SK-N-SH treated with all-trans-retinoic acid at 6 μM for 48 hours (cell line): ENCODE measurements at regions not wholly inside any gene's neighbourhood (a gene's known extent, or its start where the extent isn't known, plus 50 kb on each side); places are given as distances from the start of the nearest gene placed in this dataset.

Experiments
- ARNTL ChIP-seq: fragments of 450-650 bp; formaldehyde crosslinking; IDR thresholded peaks from 2 replicates; pipeline ENCODE4 v1.5.0; 2020; ENCODE audit warnings: low read depth, mild to moderate bottlenecking, moderate library complexity, borderline replicate concordance
- ESRRG ChIP-seq: fragments of 250-450 bp; sonication (Bioruptor Pico); IDR thresholded peaks from 2 replicates; pipeline ENCODE4 v1.6.1; 2021; ENCODE audit warnings: mild to moderate bottlenecking
- ISL1 ChIP-seq: fragments of 250-450 bp; sonication (Bioruptor Pico); IDR thresholded peaks from 2 replicates; pipeline ENCODE4 v2.1.2; 2022; ENCODE audit warnings: mild to moderate bottlenecking, moderate library complexity
- OSR1 ChIP-seq: fragments of 250-450 bp; sonication (Bioruptor Pico); IDR thresholded peaks from 2 replicates; pipeline ENCODE4 v1.8.0; 2022; ENCODE audit warnings: moderate library complexity, mild to moderate bottlenecking, inconsistent platforms
- RARB ChIP-seq: fragments of 250-450 bp; sonication (Bioruptor Pico); IDR thresholded peaks from 2 replicates; pipeline ENCODE4 v1.8.0; 2021; ENCODE audit warnings: mild to moderate bottlenecking, moderate library complexity
- SNAI2 ChIP-seq: fragments of 250-450 bp; sonication (Bioruptor Pico); IDR thresholded peaks from 2 replicates; pipeline ENCODE4 v1.5.0; 2020; ENCODE audit warnings: mild to moderate bottlenecking, moderate library complexity
- TCF4 ChIP-seq: fragments of 250-450 bp; sonication (Bioruptor Pico); IDR thresholded peaks from 2 replicates; pipeline ENCODE4 v1.8.0; 2021; ENCODE audit warnings: mild to moderate bottlenecking, moderate library complexity, borderline replicate concordance
- TOX ChIP-seq: fragments of 250-450 bp; sonication (Bioruptor Pico); IDR thresholded peaks from 2 replicates; pipeline ENCODE4 v1.8.0; 2021; ENCODE audit warnings: mild to moderate bottlenecking, moderate library complexity, borderline replicate concordance
- ZFP3 ChIP-seq: fragments of 250-450 bp; sonication (Bioruptor Pico); IDR thresholded peaks from 2 replicates; pipeline ENCODE4 v1.5.0; 2020; ENCODE audit warnings: mild to moderate bottlenecking, moderate library complexity
- ZFP30 ChIP-seq: fragments of 450-650 bp; formaldehyde crosslinking; IDR thresholded peaks from 2 replicates; pipeline ENCODE4 v1.5.0; 2022; ENCODE audit warnings: mild to moderate bottlenecking, moderate library complexity
- ZNF565 ChIP-seq: fragments of 450-650 bp; formaldehyde crosslinking; conservative IDR thresholded peaks from 2 replicates; pipeline ENCODE4 v1.5.0; 2020; ENCODE audit warnings: low read depth, mild to moderate bottlenecking, moderate library complexity
- ZNF70 ChIP-seq: fragments of 450-650 bp; formaldehyde crosslinking; IDR thresholded peaks from 2 replicates; pipeline ENCODE4 v1.5.0; 2020; ENCODE audit warnings: mild to moderate bottlenecking, moderate library complexity
- TF ChIP-seq, protein P1 (sequence below): fragments of 250-450 bp; sonication (Bioruptor Pico); IDR thresholded peaks from 2 replicates; pipeline ENCODE4 v1.5.1; 2020; ENCODE audit warnings: low read depth, mild to moderate bottlenecking, moderate library complexity
- TF ChIP-seq, protein P2 (sequence below): fragments of 250-450 bp; sonication (Bioruptor Pico); IDR thresholded peaks from 2 replicates; pipeline ENCODE4 v1.8.0; 2020; ENCODE audit warnings: mild to moderate bottlenecking, moderate library complexity, borderline replicate concordance

DNA sequence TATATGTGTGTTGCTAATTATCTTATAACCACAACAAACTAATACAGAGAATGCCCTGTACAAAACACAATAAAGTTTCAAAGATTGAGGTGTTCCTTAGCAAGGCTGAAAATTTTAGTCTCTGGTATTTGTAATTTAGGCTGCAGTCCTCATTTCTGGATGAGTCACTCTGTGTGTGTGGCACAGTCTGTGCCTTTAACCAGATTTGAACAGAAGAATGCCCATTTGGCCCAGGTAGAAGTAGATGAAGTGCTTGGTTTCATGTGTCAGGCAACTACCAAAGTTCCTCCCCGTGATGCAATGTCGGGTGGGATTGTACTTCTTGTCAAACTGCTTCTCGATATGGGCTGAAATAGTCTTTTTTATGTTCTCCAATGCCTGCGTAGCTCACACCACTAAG, 91.6 kb upstream of the H2AZ1 start:
- TF ChIP-seq ZFP30 (CRISPR knock-in tag), result no peak
- no peak for TF ChIP-seq SNAI2 (CRISPR knock-in tag)
- TF ChIP-seq RARB (CRISPR knock-in tag), result no peak
- no peak for TF ChIP-seq ESRRG (CRISPR knock-in tag)
- TF ChIP-seq ARNTL, result no peak
- TF ChIP-seq ZNF565, result no peak
- TF ChIP-seq TOX (CRISPR knock-in tag), result no peak
- TF ChIP-seq, protein P1, sequence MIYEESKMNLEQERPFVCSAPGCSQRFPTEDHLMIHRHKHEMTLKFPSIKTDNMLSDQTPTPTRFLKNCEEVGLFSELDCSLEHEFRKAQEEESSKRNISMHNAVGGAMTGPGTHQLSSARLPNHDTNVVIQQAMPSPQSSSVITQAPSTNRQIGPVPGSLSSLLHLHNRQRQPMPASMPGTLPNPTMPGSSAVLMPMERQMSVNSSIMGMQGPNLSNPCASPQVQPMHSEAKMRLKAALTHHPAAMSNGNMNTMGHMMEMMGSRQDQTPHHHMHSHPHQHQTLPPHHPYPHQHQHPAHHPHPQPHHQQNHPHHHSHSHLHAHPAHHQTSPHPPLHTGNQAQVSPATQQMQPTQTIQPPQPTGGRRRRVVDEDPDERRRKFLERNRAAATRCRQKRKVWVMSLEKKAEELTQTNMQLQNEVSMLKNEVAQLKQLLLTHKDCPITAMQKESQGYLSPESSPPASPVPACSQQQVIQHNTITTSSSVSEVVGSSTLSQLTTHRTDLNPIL, result no peak
- TF ChIP-seq ZNF70 (CRISPR knock-in tag), result no peak
- no peak for TF ChIP-seq OSR1 (CRISPR knock-in tag)
- TF ChIP-seq, protein P2, sequence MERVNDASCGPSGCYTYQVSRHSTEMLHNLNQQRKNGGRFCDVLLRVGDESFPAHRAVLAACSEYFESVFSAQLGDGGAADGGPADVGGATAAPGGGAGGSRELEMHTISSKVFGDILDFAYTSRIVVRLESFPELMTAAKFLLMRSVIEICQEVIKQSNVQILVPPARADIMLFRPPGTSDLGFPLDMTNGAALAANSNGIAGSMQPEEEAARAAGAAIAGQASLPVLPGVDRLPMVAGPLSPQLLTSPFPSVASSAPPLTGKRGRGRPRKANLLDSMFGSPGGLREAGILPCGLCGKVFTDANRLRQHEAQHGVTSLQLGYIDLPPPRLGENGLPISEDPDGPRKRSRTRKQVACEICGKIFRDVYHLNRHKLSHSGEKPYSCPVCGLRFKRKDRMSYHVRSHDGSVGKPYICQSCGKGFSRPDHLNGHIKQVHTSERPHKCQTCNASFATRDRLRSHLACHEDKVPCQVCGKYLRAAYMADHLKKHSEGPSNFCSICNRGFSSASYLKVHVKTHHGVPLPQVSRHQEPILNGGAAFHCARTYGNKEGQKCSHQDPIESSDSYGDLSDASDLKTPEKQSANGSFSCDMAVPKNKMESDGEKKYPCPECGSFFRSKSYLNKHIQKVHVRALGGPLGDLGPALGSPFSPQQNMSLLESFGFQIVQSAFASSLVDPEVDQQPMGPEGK (CRISPR knock-in tag), result no peak
- TF ChIP-seq ZFP3 (CRISPR knock-in tag), result no peak
- TF ChIP-seq TCF4 (CRISPR knock-in tag), result no peak
- no peak for TF ChIP-seq ISL1 (CRISPR knock-in tag)
